Ramos (cell line): ENCODE measurements at regions not wholly inside any gene's neighbourhood (a gene's known extent, or its start where the extent isn't known, plus 50 kb on each side); places are given as distances from the start of the nearest gene placed in this dataset.

Experiments
- in situ Hi-C: fragments of 300-500 bp; cut with MboI; formaldehyde crosslinking; loops from one replicate; pipeline ENCODE4 v1.14.3; 2022; ENCODE audit warnings: low sequenced_read_pairs; ENCODE audit not compliant: unreplicated experiment

GRCh38 chr10:44591911-44592310 lies 207.0 kb upstream of the CXCL12 start:
- in situ Hi-C loops: no loop called here

GRCh38 chr10:44593952-44594351 lies 209.1 kb upstream of the CXCL12 start:
- in situ Hi-C loops: no loop called here

GRCh38 chr10:44607116-44607515 lies 222.2 kb upstream of the CXCL12 start:
- in situ Hi-C loops: no loop called here

GRCh38 chr10:44618910-44619309 lies 234.0 kb upstream of the CXCL12 start:
- in situ Hi-C loops: no loop called here

GRCh38 chr10:44619521-44619920 lies 234.6 kb upstream of the CXCL12 start:
- in situ Hi-C loops: no loop called here

GRCh38 chr10:44619975-44620374 lies 235.1 kb upstream of the CXCL12 start:
- in situ Hi-C loops: no loop called here

GRCh38 chr10:44627591-44628354 lies 242.9 kb upstream of the CXCL12 start:
- in situ Hi-C loops: no loop called here

- in situ Hi-C loops: no loop called here
These were observed 244.0 kb upstream of the CXCL12 start for GRCh38 chr10:44628921-44629320.

GRCh38 chr10:44635176-44635575 lies 250.3 kb upstream of the CXCL12 start:
- in situ Hi-C loops: no loop called here

- in situ Hi-C loops: no loop called here
These were observed 251.7 kb upstream of the CXCL12 start for GRCh38 chr10:44636625-44637024.

GRCh38 chr10:44640429-44640828 lies 255.5 kb upstream of the CXCL12 start:
- in situ Hi-C loops: no loop called here

- in situ Hi-C loops: no loop called here
These were observed 262.6 kb upstream of the CXCL12 start for GRCh38 chr10:44647473-44647872.

- in situ Hi-C loops: no loop called here
These were observed 263.1 kb upstream of the CXCL12 start for GRCh38 chr10:44647877-44648542.

- in situ Hi-C loops: no loop called here
These were observed 260.2 kb upstream of the TMEM72 start for GRCh38 chr10:44650691-44651661.

GRCh38 chr10:44651834-44652233 lies 259.3 kb upstream of the TMEM72 start:
- in situ Hi-C loops: no loop called here

- in situ Hi-C loops: no loop called here
These were observed 251.8 kb upstream of the TMEM72 start for GRCh38 chr10:44659320-44659719.

GRCh38 chr10:44660271-44660670 lies 250.9 kb upstream of the TMEM72 start:
- in situ Hi-C loops: no loop called here

GRCh38 chr10:44662051-44662450 lies 249.1 kb upstream of the TMEM72 start:
- in situ Hi-C loops: no loop called here

- in situ Hi-C loops: no loop called here
These were observed 242.8 kb upstream of the TMEM72 start for GRCh38 chr10:44668336-44668735.

- in situ Hi-C loops: no loop called here
These were observed 239.8 kb upstream of the TMEM72 start for GRCh38 chr10:44671319-44671718.
